GM19240 (cell line): ENCODE measurements at regions not wholly inside any gene's neighbourhood (a gene's known extent, or its start where the extent isn't known, plus 50 kb on each side); places are given as distances from the start of the nearest gene placed in this dataset.
"Not testable (repeated sequence)": the region's sequence is repeated elsewhere in the genome, so short reads cannot be mapped to it uniquely, and the experiment has no call there.

Experiments
- DNase-seq: peaks from one replicate; pipeline ENCODE4 v3.0.0; 2011; ENCODE audit warnings: low spot score; ENCODE audit not compliant: insufficient read length

DNA sequence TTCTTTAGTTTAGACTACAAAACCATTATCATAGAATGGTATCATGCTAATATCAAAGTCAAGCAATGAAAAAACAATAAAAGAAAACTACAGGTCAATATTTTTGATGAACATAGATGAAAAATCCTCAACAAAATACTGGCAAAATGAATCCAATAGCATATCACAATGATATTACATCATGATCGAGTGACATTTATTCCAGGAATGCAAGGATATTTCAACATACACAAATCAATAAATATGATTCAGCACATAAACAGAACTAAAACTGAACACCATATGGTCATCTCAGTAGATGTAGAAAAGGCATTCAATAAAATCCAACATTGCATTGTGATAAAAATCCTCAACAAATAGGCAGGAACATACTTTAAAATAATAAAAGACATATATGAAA is 1657.7 kb downstream of the KCNT2 start:
- no peak for DNase-seq

DNA sequence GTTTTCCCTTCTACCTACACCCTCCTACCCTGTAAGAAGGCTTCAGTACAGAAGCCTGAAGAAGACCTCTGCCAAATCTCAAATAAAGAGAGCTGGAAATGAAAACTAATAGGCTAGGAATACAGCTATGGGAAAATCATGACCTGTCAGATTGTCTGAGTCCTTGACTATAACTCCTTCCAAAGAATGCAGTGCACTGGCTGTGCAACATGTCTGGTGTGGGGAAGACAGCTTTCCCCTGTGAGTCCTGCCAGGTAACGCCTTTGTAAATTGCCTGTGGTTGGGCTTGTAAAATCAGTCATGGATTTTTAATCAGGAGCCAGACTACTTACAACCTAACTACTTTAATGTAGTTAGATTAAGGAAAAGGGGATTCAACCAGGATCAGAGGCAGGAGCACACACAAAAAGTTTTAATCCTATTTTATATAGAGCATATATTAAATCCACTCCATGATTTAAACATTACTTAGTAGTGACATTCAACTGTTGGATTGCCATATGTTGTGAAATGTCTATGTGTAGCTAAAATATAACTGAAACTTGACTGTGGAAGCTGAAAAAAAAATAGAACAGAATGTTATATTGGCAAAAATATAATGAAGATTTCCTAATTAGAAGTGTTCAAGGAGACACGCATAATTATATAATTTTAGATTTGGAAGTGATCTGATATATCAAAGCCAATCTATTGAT is 1667.8 kb downstream of the KCNT2 start:
- no peak for DNase-seq

DNA sequence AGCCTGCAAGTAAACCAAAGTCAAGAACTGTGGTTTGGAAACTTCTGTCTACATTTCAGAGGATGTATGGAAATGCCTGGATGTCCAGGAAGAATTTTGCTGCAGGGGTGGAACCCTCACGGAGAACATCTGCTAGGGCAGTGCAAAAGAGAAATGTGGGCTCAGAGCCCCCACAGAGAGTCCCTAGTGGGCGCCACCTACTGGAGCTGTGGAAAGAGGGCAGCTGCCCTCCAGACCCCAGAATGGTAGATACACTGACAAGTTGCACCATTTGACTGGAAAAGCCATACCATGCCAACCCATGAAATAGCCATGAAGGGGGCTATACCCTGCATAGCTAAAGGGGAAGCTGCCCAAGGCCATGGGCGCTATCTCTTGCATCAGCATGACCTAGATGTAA is 1672.4 kb downstream of the KCNT2 start:
- no peak for DNase-seq

DNA sequence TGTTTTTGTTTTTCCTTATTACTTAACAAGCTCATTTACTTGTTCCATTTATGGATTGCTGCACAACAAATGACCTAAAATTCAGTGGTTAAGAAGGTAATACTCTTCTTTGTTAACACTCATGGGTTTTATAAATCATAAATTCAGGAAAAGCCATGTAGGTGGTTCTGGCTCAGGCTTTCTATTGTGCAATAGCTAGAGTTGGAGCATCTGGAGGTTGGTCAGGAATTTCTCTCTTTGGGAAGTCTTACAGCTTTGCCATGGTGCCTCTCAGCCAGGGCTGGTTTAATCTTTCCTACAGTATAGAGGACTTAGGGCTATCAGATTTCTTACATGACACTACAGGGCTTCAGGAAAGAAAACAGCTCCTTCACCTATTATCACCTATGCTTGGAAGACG is 1677.1 kb downstream of the KCNT2 start:
- DNase-seq, result no peak

DNA sequence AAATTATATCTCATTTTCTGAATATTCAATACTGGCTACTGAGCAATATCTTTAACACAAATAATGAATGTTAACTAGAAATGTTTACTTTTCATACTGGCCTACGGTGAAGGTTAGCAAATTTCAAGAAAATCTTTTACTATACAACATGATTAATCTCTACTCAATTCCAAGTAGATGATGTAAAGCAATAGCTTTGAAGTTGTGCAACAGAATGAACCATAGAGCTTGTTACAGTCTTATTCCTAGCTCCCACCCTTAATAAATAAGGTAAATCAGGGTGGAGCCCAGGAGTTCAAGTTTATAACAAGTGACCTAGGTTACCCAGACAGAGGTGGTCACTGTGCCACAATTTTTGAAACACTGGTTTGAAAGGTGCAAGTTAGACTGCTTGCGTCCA is 1678.1 kb downstream of the KCNT2 start:
- DNase-seq, result no peak

DNA sequence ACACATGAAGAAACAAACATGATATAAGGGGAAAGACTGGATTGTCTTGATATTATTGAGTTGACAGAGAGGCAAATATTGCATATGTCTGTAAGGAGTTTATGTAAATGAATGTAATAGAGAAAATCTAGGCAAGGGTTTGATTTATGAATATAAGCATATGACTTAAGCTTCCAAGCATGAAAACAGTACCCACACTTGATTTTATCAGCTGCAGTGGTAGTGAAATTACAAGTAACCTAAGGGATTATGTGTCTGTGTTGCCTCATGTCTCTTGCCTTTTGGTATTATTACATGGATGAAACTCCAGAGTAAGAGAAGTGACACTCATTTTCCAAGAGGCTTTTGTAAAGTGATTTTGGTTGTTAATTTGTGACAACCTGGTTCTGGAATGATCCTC is 1678.9 kb downstream of the KCNT2 start:
- DNase-seq, result no peak

DNA sequence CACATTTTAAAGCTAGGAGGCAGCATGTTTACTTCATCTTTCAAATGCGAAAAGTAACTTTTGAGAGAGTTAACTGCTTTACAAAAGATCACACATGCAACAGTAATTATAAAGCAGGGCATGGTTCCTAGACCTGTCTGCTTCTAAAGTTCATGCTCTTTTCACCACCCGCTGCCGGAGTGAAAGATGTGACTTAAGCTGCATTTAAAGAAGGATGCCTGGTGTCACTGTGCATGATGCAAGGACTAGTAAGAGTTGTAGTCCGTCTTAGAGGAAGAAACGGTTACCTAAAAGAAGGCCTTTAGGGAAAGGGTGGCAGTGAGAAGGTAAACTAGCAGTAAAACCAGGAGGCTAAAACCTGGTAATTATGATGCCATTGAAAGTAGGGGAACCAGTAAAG is 1689.1 kb downstream of the KCNT2 start:
- DNase-seq, result no peak

DNA sequence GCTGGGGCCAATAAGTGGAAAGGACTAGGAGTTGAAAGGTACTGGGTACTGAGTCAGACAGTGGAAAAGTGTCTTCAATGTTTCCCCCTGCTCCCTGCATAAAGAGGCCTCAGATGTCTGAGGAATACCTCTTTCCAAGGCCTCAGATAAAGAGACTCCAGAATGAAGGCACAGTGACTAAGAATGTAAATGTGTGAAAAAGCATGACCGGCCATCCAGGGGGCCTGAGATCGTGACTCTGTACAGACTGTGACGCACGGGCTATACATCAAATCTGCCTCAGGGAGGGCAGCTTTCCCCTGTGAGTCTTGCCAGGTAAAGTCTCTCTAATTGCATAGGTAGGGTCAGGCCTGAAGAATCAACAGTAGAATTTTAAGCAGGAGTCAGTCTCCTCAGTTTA is 1690.5 kb downstream of the KCNT2 start:
- no peak for DNase-seq

DNA sequence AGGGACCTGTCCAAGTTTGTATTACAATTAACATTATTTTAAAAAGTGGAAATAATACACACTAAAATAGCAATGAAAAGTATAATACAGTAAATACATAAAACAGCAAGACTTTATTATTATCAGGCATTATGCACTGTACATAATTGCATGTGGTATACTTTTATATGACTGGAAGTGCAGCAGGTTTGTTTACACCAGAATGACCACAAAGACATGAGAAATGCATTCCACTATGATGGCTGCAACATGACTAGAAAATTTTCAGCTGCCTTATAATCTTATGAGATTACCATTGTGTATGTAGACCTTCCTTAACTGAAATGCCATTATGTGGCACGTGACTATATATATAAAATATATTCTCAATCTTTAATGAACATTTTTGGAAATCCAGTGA is 1699.6 kb downstream of the KCNT2 start:
- DNase-seq, result no peak

DNA sequence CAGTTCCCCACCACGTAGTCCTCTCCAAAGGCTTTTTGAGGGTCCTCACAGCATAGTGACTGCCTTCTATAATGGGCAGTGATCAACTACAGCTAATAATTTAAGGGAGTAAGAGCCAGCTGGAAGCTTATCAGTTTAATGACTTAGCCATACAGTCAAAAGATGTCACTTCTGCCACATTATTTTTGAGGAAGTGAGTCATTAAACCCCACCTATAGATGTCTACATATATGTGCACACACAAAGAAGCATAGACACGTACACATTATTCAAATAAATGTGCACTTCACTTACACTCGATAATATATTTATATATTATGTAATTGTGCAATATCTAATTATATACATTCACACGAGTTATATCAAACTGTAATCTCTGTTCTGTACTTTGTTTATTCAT is 1704.7 kb downstream of the KCNT2 start:
- DNase-seq, result no peak

DNA sequence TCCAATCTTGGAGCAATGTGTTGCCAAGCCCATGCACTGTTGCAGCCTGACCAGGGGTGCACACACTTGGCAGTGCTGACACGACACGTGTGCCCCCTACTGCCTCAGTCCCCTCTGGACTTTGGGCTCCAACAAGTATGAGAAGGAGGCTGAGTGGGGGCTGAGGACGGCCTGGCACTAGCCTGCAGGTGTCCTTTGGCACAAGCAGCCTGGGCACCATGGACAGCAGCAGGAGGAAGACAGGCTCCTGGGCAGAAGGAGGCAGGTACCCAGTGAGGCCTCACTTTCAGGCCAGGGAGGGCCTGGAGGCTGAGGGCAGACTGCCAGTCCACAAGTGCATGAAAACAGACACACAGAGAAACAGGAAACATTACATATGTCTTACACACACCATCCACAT is 1702.9 kb upstream of the B3GALT2 start:
- DNase-seq, result no peak

DNA sequence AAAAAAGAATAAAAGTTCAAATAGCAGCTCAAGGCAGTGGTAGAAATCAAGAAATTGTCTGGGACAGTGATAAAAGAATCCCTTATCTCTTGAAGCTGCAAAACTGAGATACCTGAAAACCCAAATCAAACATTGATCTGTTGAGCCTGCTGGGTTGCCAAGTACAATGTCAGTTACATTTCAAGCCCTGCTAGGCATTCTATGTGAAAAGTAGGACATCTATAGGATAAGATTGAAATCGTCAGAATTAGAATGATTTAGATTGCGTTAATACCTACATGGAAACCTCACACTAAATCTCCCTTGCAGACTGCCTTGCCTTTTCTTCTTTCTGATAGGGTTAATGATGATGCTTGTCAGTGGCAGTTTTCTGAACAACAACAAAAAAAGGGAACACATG is 1684.4 kb upstream of the B3GALT2 start:
- no peak for DNase-seq

DNA sequence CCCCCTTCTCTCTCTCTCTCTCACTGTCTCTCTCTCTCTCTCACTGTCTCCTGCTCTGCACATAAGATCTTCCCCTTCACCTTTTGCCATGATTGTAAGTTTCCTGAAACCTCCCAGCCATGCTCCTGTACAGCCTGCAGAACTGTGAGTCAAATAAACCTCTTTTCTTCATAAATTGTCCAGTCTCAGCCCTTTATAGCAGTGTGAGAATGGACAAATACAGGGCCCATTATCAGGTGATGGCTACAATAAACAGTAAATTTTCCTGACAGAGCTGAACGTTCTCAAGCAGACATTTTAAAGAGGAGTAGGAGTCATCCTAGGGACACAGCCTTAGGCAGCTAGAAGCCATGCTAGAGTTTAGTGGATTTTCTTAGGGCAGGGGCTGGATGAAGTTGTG is 1679.7 kb upstream of the B3GALT2 start:
- no peak for DNase-seq

DNA sequence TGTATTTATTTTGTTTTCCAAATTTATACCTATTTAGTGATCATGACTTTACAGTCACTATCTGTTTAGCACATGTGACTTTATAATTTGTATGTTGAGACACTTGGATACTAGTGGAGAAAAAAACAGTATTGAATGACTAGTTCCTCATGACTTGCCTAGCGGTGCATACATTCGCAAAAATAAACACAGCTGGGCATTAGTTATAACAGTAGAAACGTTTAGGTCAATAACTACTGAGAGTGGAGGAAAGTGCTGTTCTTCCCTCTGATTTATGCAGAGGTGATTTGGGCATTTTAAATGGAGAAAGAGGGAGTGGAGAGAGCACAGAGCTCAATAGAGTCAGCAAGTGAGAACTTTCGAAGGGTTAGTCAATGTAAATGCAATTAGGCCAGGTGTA is 1679.0 kb upstream of the B3GALT2 start:
- no peak for DNase-seq

DNA sequence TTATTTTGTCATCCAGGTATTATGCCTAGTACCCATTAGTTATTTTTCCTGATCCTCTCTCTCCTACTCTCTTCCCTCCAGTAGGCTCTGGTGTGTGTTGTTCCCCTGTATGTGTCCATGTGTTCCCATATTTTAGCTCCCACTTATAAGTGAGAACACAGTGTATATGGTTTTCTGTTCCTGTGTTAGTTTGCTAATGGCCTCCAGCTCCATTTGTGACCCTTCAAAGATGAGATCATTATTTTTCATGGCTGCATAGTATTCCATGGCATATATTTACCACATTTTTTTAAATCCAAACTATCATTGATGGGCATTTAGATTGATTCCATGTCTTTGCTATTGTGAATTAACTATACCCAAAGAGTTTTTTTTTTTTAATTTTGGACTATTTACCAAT is 1675.7 kb upstream of the B3GALT2 start:
- no peak for DNase-seq

DNA sequence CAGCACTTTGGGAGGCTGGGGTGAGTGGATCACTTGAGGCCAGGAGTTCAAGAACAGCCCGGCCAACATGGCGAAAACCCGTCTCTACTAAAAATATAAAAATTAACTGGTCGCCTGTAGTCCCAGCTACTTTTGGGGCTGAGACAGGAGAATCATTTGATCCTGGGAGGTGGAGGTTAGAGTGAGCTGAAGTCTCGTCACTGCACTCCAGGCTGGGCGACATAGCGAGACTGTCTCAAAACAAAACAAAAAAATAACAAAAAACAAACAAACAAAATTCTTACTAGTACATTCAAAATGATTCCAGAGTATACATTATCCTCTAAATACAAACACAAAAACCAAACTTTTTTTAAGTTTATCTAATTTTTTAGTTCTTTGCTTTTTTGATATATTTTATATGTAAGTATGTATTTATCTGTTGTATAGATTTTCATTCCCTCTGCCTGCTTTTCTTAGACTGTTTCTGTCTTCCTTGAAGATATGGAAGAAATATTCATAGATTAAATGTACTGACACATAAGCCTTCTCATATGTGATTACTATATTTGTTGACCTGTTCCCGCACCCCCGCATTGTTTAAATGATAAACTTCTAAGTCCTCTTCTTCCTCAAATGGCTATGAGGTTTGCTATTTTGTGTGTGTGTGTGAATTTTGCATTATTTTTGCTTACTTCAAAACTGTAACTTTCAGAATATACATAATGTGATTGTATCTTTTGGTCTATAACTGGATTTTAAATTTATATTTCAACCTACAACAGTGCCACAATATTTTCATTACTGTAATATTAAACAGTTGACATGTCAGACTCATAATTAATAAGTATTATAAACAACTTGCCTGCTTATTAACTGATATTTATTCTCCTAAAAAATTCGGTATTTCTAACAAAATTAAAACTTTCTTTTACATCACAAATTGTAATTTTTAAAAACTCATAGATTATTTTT is 1674.1 kb upstream of the B3GALT2 start:
- no peak for DNase-seq

DNA sequence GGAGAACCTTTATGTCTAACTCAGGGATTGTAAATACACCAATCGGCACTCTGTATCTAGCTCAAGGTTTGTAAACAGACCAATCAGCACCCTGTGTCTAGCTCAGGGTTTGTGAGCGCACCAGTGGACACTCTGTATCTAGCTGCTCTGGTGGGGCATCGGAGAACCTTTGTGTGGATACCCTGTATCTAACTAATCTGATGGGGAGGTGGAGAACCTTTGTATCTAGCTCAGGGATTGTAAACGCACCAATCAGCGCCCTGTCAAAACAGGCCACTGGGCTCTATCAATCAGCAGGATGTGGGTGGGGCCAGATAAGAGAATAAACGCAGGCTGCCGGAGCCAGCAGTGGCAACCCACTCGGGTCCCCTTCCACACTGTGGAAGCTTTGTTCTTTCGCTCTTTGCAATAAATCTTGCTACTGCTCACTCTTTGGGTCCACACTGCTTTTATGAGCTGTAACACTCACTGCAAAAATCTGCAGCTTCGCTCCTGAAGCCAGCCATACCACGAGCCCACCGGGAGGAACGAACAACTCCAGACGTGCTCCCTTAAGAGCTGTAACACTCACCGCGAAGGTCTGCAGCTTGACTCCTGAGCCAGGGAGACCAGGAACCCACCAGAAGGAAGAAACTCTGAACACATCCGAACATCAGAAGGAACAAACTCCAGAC is 1673.2 kb upstream of the B3GALT2 start:
- not testable (repeated sequence) for DNase-seq

DNA sequence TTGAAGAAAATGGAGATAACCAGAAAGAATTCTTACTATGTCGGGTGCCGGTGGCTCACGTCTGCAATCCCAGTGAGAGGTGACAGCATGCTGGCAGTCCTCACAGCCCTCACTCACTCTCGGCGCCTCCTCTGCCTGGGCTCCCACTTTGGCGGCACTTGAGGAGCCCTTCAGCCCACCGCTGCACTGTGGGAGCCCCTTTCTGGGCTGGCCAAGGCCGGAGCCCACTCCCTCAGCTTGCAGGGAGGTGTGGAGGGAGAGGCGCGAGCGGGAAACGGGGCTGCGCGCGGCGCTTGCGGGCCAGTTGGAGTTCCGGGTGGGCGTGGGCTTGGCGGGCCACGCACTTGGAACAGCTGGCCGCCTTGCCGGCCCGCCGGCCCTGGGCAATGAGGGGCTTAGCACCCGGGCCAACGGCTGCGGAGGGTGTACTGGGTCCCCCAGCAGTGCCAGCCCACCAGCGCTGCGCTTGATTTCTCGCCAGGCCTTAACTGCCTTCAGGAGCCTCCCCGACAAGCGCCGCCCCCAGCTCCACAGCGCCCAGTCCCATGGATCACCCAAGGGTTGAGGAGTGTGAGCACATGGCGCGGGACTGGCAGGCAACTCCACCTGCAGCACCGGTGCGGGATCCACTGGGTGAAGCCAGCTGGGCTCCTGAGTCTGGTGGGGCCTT is 1672.5 kb upstream of the B3GALT2 start:
- DNase-seq, result not testable (repeated sequence)

DNA sequence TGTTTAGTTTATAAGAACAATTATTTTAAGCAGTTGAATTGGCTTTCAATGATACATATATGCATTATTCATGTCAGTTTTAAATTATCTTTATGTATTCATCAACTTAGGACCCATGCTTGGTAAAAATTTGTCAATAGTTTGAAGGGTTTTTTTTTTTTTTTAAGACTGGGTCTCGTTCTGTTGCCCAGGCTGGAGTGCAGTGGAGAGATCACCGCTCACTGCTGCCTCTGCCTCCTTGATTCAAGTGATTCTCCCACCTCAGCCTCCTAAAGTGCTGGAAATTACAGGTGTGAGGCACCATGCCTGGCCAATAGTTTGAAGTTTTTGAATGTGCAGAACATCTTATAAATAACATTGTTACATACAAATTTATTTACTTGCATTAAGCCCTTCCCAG is 1671.0 kb upstream of the B3GALT2 start:
- DNase-seq, result no peak

DNA sequence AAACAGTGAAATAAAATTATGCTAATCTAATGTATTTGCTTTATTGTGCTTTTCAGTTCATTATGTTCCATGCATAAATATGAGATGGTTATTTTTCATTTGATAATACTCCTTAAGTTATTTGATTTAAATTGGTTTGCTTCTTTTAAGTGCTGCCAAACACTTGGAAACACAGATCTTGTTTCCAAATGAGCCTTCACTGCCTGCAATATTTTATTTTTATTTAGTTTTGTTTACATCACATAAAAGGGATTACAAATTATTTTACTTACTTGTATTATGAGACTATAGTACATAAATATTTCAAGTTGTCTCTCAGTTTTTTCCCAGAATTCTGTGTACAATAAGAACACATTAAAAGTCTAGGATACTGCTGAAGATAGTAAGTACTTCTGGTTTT is 1662.4 kb upstream of the B3GALT2 start:
- DNase-seq, result no peak

DNA sequence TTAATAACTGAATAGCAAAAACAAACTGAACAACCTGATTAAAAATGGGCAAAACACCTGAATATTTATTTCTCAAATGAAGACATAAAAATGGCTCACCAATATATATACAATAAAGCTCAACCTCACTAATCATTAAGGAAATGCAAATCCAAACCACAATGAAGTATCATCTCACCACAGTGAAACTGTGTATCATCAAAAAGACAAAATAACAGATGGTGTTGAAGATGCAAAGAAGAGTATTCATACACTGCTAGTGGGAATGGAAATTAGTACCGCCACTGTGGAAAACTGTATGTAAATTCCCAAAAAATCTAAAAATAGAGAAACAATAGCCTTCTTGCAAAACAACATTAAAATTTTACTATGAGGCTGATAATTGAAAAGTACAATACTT is 1660.1 kb upstream of the B3GALT2 start:
- DNase-seq, result no peak

DNA sequence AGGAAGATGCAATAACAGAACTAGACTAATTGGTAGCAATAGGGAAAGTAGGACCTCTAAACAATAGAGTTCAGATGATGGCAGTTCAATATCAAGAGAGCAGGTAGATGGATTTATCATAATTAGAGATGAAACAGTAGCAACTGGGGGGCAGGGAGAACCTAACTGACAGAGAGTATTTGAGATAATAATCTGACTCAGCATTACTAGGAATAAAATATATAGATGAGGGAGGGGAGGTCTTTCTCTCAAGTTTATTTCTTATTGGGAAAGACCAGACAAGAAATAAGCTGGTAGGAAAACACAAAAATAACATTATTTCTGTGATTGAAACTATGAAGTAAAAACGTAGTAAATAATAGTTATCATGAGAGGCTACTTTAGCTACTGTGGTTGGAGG is 1656.7 kb upstream of the B3GALT2 start:
- DNase-seq, result no peak
